GM23248 (cell line): ENCODE measurements at regions not wholly inside any gene's neighbourhood (a gene's known extent, or its start where the extent isn't known, plus 50 kb on each side); places are given as distances from the start of the nearest gene placed in this dataset.

Experiments used
- DNase-seq: peaks from one replicate; pipeline ENCODE4 v3.0.0-alpha.2; 2015
- H2AFZ ChIP-seq: fragments of 200-600 bp; sonication (generic); 2 replicates; pipeline ENCODE4 v1.6.1; 2016; ENCODE audit warnings: antibody characterized with exemption
- H3F3A ChIP-seq: fragments of 200-600 bp; sonication (generic); 2 replicates; pipeline ENCODE4 v1.6.1; 2016; ENCODE audit warnings: mild to moderate bottlenecking, antibody characterized with exemption, mixed run types; ENCODE audit not compliant: insufficient read depth
- H3K27ac ChIP-seq: fragments of 200-600 bp; sonication (generic); 2 replicates; pipeline ENCODE4 v1.5.1; 2016; ENCODE audit warnings: mild to moderate bottlenecking
- H3K27me3 ChIP-seq: fragments of 200-600 bp; sonication (generic); replicated peaks from 2 replicates; pipeline ENCODE4 v1.6.1; 2016; ENCODE audit warnings: mild to moderate bottlenecking; ENCODE audit not compliant: insufficient read depth
- H3K36me3 ChIP-seq: fragments of 200-600 bp; sonication (generic); 2 replicates; pipeline ENCODE4 v1.6.1; 2016; ENCODE audit warnings: low read depth, mild to moderate bottlenecking
- H3K4me1 ChIP-seq: fragments of 200-600 bp; sonication (generic); 2 replicates; pipeline ENCODE4 v1.6.1; 2016; ENCODE audit warnings: mild to moderate bottlenecking; ENCODE audit not compliant: insufficient read depth
- H3K4me2 ChIP-seq: fragments of 200-600 bp; sonication (generic); one replicate; pipeline ENCODE4 v1.6.1; 2016; ENCODE audit warnings: mild to moderate bottlenecking; ENCODE audit not compliant: unreplicated experiment
- H3K4me3 ChIP-seq: fragments of 200-600 bp; sonication (generic); 2 replicates; pipeline ENCODE4 v1.5.1; 2016; ENCODE audit warnings: mild to moderate bottlenecking
- H3K79me2 ChIP-seq: fragments of 200-600 bp; sonication (generic); 2 replicates; pipeline ENCODE4 v1.6.1; 2016; ENCODE audit warnings: mild to moderate bottlenecking; ENCODE audit not compliant: insufficient read depth
- H3K9ac ChIP-seq: fragments of 200-600 bp; sonication (generic); 2 replicates; pipeline ENCODE4 v1.6.1; 2016; ENCODE audit warnings: mild to moderate bottlenecking
- H3K9me2 ChIP-seq: fragments of 200-600 bp; sonication (generic); 2 replicates; pipeline ENCODE4 v1.6.1; 2016; ENCODE audit warnings: mixed run types, mild to moderate bottlenecking, moderate library complexity; ENCODE audit not compliant: insufficient read depth
- H3K9me3 ChIP-seq: fragments of 200-600 bp; sonication (generic); one replicate; pipeline ENCODE4 v1.6.1; 2017; ENCODE audit warnings: low read depth
- H4K20me1 ChIP-seq: fragments of 200-600 bp; sonication (generic); 2 replicates; pipeline ENCODE4 v1.6.0; 2016; ENCODE audit not compliant: insufficient read depth
- EZH2 ChIP-seq: fragments of 200-600 bp; sonication (generic); IDR thresholded peaks from 2 replicates; pipeline ENCODE4 v1.6.1; 2018; ENCODE audit warnings: antibody characterized with exemption, mild to moderate bottlenecking; ENCODE audit not compliant: insufficient read depth, poor library complexity, severe bottlenecking
- EZH2phosphoT487 ChIP-seq: fragments of 200-600 bp; sonication (generic); IDR thresholded peaks from 2 replicates; pipeline ENCODE4 v1.6.1; 2018; ENCODE audit warnings: antibody characterized with exemption, moderate library complexity, mild to moderate bottlenecking, low read depth; ENCODE audit not compliant: insufficient read depth
- WGBS, 2 experiments: methylation state at CpG; one replicate each; pipeline ENCODE4 v1.1.6; 2015 to 2017; ENCODE audit warnings: low lambda C conversion rate in 2 of 2, low coverage in 1 of 2; ENCODE audit errors: missing lambda C conversion rate in 2 of 2; 5-methylcytosine and 5-hydroxymethylcytosine counted together
- in situ Hi-C: fragments of 300-500 bp; cut with MboI; formaldehyde crosslinking; loops from 2 replicates; pipeline ENCODE4 v1.15.0; 2020

- Histone ChIP-seq H3K9me3 (no peaks in the 10 kb centered on the region), H3K27ac (no peak overlapping the region), H3K79me2 (no peaks in the 10 kb centered on the region), H3F3A (no peaks in the 10 kb centered on the region), H2AFZ (no peak overlapping the region), H3K4me3 (no peak overlapping the region), H3K36me3 (no peaks in the 10 kb centered on the region), H3K4me1 (no peaks in the 10 kb centered on the region), H3K9me2 (no peaks in the 10 kb centered on the region), H3K9ac (no peak overlapping the region), H4K20me1 (no peaks in the 10 kb centered on the region), H3K4me2 (no peak overlapping the region), H3K27me3 (no peaks in the 10 kb centered on the region)
- TF ChIP-seq EZH2phosphoT487 (no peak), EZH2 (no peak)
- no peak for DNase-seq
- 95 to 96% methylated on average over 2 of the region's 2 CpGs for WGBS, 2 experiments
- in situ Hi-C loops, result no loop called here
Observed at GRCh38 chr2:37552339-37552738, 119.1 kb downstream of the CDC42EP3 start.

- TF ChIP-seq EZH2phosphoT487 (no peak), EZH2 (no peak)
- DNase-seq, result no peak
- in situ Hi-C loops, result no loop called here
Observed at GRCh38 chr2:37553411-37554154, 117.9 kb downstream of the CDC42EP3 start.

GRCh38 chr2:37554155-37554510 lies 117.3 kb downstream of the CDC42EP3 start:
- in situ Hi-C loops, result no loop called here
- H3K27me3 ChIP-seq, result no peaks in the 10 kb centered on the region
- H2AFZ ChIP-seq, result no peak overlapping the region
- H3K36me3 ChIP-seq, result no peaks in the 10 kb centered on the region
- WGBS, 2 experiments, result 64 to 68% methylated on average over 2 of the region's 2 CpGs
- H3K79me2 ChIP-seq, result no peaks in the 10 kb centered on the region
- H3K4me3 ChIP-seq, result no peak overlapping the region
- H3F3A ChIP-seq, result no peaks in the 10 kb centered on the region
- no peak for DNase-seq
- H3K9me2 ChIP-seq, result no peaks in the 10 kb centered on the region
- no peak overlapping the region for H3K9ac ChIP-seq
- H3K27ac ChIP-seq, result no peak overlapping the region
- H3K4me1 ChIP-seq, result no peaks in the 10 kb centered on the region
- H4K20me1 ChIP-seq, result no peaks in the 10 kb centered on the region
- no peak overlapping the region for H3K4me2 ChIP-seq
- H3K9me3 ChIP-seq, result no peaks in the 10 kb centered on the region
- TF ChIP-seq EZH2phosphoT487, result no peak
- no peak for TF ChIP-seq EZH2

More at GRCh38 chr2:37553411-37554154, 117.9 kb downstream of the CDC42EP3 start:
- H3K27me3 ChIP-seq, result no peaks in the 10 kb centered on the region
- no peaks in the 10 kb centered on the region for H3K9me2 ChIP-seq
- H3K9me3 ChIP-seq, result no peaks in the 10 kb centered on the region
- H3K4me3 ChIP-seq, result no peak overlapping the region
- no peaks in the 10 kb centered on the region for H3K79me2 ChIP-seq
- no peaks in the 10 kb centered on the region for H3K4me1 ChIP-seq
- no peak overlapping the region for H3K9ac ChIP-seq
- H2AFZ ChIP-seq, result no peak overlapping the region
- H3K36me3 ChIP-seq, result no peaks in the 10 kb centered on the region
- no peak overlapping the region for H3K4me2 ChIP-seq
- 63% methylated on average over 5 of the region's 5 CpGs for WGBS, 2 experiments
- no peaks in the 10 kb centered on the region for H4K20me1 ChIP-seq
- no peak overlapping the region for H3K27ac ChIP-seq
- no peaks in the 10 kb centered on the region for H3F3A ChIP-seq

- no peaks in the 10 kb centered on the region for H3F3A ChIP-seq
- H3K4me2 ChIP-seq, result no peak overlapping the region
- no peaks in the 10 kb centered on the region for H3K27me3 ChIP-seq
- no peaks in the 10 kb centered on the region for H3K79me2 ChIP-seq
- H3K27ac ChIP-seq, result no peak overlapping the region
- H3K36me3 ChIP-seq, result no peaks in the 10 kb centered on the region
- in situ Hi-C loops, result no loop called here
- H4K20me1 ChIP-seq, result no peaks in the 10 kb centered on the region
- no peaks in the 10 kb centered on the region for H3K4me1 ChIP-seq
- WGBS, 2 experiments, result 93 to 100% methylated on average over 2 of the region's 2 CpGs
- H3K9me2 ChIP-seq, result no peaks in the 10 kb centered on the region
- no peak overlapping the region for H2AFZ ChIP-seq
- no peak overlapping the region for H3K4me3 ChIP-seq
- no peak for DNase-seq
- H3K9ac ChIP-seq, result no peak overlapping the region
- TF ChIP-seq EZH2phosphoT487 (no peak), EZH2 (no peak)
- no peaks in the 10 kb centered on the region for H3K9me3 ChIP-seq
Observed at GRCh38 chr2:37554687-37555086, 116.8 kb downstream of the CDC42EP3 start.
